NCI-H2171 (cell line): ENCODE measurements at regions not wholly inside any gene's neighbourhood (a gene's known extent, or its start where the extent isn't known, plus 50 kb on each side); places are given as distances from the start of the nearest gene placed in this dataset.

Experiments used
- DNase-seq: peaks from one replicate; lab custom pipeline; 2025; lab: John Stamatoyannopoulos, UW

DNA sequence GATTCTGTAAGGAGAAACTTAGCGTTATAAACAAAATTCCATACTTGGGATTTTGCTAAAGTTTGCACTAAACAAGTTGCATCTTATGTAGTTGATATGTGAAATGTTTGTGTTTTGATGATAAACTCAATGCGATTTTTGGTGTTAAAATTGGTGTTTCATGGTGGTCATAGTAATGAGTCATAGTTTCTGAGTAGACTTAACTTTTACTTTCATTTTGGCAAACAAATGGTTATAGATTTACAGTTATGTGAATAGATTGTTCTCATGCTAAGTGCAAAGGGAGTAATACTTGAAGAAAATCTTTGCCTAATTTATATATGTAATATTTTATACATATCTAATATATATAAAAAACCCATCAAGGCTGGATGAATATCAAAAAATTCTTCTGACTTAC lies 107.3 kb upstream of the ELAVL2 start:
- DNase-seq: no peak

DNA sequence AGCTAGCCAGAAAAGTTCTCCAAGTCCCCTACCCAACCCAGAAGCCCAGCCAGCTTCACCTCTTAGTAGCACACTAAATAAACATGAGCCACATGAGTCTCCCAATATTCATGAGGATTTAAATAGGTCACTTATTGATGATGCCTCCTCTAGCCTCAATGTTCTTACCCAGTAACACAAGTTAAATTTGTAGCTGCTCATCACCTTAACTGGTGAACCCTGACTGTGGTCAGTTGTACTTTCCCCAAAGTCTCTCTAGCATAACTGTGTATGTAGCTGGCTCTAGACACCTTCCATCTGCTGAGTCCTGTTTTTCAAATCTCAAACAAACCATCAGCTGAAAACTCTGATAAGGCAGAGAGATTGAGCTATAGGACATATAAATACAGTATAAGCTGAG lies 100.3 kb upstream of the ELAVL2 start:
- DNase-seq: no peak

DNA sequence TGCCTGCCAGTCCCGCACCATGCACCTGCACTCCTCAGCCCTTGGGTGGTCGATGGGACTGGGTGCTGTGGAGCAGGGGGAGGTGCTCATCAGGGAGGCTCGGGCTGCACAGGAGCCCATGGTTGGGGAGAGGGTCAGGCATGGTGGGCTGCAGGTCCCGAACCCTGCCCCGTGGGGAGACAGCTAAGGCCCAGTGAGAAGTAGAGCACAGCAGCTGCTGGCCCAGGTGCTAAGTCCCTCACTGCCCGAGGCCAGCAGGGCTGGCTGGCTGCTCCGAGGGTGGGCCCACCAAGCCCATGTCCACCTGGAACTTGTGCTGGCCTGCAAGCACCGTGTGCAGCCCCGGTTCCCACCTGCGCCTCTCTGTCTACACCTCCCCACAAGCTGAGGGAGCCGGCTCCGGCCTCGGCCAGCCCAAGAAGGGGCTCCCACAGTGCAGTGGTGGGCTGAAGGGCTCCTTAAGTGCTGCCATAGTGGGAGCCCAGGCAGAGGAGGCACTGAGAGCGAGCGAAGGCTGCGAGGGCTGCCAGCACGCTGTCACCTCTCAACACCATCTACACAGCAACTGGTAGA lies 88.5 kb upstream of the ELAVL2 start:
- no peak for DNase-seq

DNA sequence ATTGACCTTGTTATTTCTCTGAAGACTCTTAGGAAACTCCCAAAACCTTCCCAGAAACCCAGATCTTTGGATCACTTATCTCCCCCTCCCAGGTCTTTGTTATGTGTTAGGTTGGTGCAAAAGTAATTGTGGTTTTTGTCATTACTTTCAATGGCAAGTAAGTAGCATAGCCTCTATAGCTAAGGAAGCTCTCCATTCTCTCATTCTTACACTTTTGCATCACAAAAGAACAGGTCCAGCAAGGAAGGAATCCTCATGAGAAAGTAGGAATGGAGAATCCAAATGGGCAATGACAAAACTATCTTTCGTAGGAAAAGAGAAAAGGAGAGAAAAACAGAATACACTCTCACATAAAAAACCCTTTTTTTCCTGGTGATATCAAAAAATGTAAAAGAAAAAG lies 81.3 kb upstream of the ELAVL2 start:
- DNase-seq: no peak

DNA sequence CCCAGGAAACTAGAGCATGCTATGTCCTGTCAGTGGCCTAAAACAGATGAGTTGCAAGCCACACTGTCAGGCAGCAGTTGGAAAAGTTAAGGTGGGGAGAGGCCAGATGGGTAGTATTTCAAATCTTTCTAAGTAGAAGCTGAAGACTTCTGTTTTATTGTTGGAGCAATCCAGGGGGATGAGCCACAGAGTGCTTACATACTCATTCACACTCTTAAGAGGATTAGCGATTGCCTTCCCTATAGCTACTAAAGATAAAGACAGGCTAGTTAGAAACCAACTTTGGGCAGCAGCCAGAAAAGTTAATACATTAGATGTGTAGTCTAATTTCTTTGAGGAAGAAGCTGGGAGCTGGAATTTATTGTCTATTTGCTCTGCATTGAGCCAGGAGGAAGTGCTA lies 61.7 kb upstream of the ELAVL2 start:
- no peak for DNase-seq
